A673 (cell line): ENCODE measurements at regions not wholly inside any gene's neighbourhood (a gene's known extent, or its start where the extent isn't known, plus 50 kb on each side); places are given as distances from the start of the nearest gene placed in this dataset.

Experiments used
- CTCF ChIP-seq: fragments of 300-800, 200-600 bp; sonication (generic); conservative IDR thresholded peaks from 2 replicates; pipeline ENCODE4 v1.5.1; 2017; ENCODE audit warnings: low read depth, mild to moderate bottlenecking, antibody characterized with exemption, low read length, moderate library complexity, mixed read lengths
- EZH2 ChIP-seq: fragments of 200-600 bp; sonication (generic); IDR thresholded peaks from 2 replicates; pipeline ENCODE4 v1.6.1; 2017; ENCODE audit warnings: borderline replicate concordance, low read depth, mild to moderate bottlenecking, mixed read lengths, antibody characterized with exemption, low read length; ENCODE audit not compliant: poor library complexity, severe bottlenecking

DNA sequence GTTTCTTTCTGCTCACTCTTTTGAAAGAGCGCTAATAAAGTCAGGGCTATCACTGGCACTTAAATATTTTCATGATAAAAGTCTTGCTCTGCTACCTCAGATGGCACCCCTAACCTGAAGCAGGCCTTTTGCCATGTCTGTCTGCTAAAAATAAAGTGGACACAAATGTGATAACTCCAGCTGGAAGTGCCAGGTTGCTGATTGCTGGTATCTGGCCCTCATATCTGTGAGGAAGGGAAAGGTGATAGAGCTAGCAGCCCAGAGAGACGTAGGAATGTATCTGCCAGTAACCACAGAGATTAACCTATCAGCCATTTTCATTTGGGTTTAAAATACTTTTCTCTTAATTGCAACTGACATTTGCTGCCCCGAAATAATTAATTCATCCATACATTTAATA lies 127.9 kb downstream of the GRIN2B start:
- TF ChIP-seq EZH2 (no peak), CTCF (no peak)
